ENCODE measurements at regions not wholly inside any gene's neighbourhood (a gene's known extent, or its start where the extent isn't known, plus 50 kb on each side); places are given as distances from the start of the nearest gene placed in this dataset.

DNA sequence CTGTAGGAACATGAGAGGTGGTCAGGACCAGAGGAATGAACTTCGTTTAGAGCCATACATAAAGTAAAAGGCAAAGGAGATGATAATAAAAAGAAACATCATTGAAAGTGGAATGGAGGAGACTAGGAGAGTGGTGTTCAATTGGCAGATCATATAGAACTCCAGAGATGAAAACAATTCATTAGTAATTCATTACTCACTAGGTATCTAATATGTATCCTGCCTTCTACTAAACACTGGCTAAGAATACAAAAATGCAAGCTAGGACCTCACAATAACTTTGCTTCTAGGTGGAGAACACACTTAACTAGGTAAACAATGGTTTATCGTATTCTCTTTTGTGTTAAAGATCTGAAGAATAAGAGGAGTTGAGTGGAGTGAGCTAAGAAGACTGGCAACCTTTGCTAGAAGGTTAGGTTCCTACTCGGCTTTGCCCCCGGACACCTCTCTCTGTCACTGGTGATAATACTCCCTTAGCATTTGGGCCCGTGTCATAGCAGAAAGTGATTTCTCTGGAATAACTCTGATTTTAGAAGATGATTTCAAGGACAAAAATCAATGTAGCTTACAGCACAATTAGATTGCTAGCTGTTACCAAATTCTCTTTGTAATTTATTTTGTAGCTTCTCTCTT lies 88.6 kb upstream of the IFNE start:
- Histone ChIP-seq H3K27me3 (ENCODE audit: control insufficient read depth in 1 of 2, insufficient read depth in 2 of 2, low read length in 2 of 2) (no peaks in the 10 kb centered on the region), H3K36me3 (replicated peaks in 1 of 2; ENCODE audit: control insufficient read depth in 1 of 2, insufficient read depth in 2 of 2, low read length in 2 of 2) (no peaks in the 10 kb centered on the region), H3K4me1 (ENCODE audit: insufficient read depth, low read length) (no peaks in the 10 kb centered on the region), H4K20me1 (ENCODE audit: insufficient read depth, low read length) (no peaks in the 10 kb centered on the region), H3K9me3 (ENCODE audit: low read length) (no peaks in the 10 kb centered on the region), H3K27ac (ENCODE audit: extremely low read length, insufficient read depth, low read length) (no peak overlapping the region), H3K4me2 (ENCODE audit: low read depth, low read length) (no peak overlapping the region), H3K4me3 (replicated peaks in 1 of 3; ENCODE audit: insufficient read depth in 1 of 3, low read depth in 2 of 3, low read length in 3 of 3) (no peak overlapping the region), H2AFZ (ENCODE audit: low read length) (no peak overlapping the region), H3K9ac (ENCODE audit: insufficient read depth, low read depth, low read length) (no peak overlapping the region), H3K79me2 (ENCODE audit: insufficient read depth, low read length) (no peaks in the 10 kb centered on the region)
- TF ChIP-seq NCOR1 (IDR thresholded peaks at IDR 0.05; ENCODE audit: borderline replicate concordance, low read length): no peak
- CTCF ChIA-PET (ENCODE audit: low intra/inter-chr PET ratio, low total read pairs): no interaction called here
- ATAC-seq: no peak
- intact Hi-C loops (cut with micrococcal nuclease; ENCODE audit: unreplicated experiment): no loop called here
- in situ Hi-C loops (cut with HindIII; ENCODE audit: extremely low pct_ligation_motif_present, low pct_unique_long_range_greater_than_20kb): no loop called here
- BruUV-seq (replicated peaks): no TSS peak
- FAIRE-seq: no peak
- POLR2A ChIA-PET: no interaction called here
- no peak for DNase-seq (ENCODE audit: low spot score)
- 7% methylated on average over 5 of the region's 5 CpGs for WGBS (ENCODE audit: low lambda C conversion rate)

DNA sequence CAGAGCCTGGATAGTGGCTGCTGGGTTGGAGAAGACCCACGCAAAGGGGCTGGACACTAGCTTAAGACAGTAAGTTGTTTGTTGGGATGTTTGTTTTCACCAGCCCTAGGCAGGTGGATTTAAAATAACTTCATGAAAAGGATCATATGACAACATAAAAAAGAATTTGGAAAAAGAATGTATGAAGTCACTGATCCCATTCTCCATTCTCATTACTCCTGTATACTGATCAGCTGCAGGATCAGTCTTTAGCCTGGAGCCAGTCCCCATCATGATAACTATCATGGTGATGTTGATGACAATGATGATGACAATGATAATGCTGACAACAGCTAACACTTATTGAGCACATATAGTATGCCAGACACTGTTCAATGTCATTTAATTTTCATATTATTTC lies 92.1 kb upstream of the IFNE start:
- Histone ChIP-seq H3K27me3 (ENCODE audit: control insufficient read depth in 1 of 2, insufficient read depth in 2 of 2, low read length in 2 of 2) (no peaks in the 10 kb centered on the region), H3K79me2 (ENCODE audit: insufficient read depth, low read length) (no peaks in the 10 kb centered on the region), H3K4me2 (ENCODE audit: low read depth, low read length) (no peak overlapping the region), H3K4me1 (ENCODE audit: insufficient read depth, low read length) (no peaks in the 10 kb centered on the region), H3K9ac (ENCODE audit: insufficient read depth, low read depth, low read length) (no peak overlapping the region), H2AFZ (ENCODE audit: low read length) (no peak overlapping the region), H3K4me3 (replicated peaks in 1 of 3; ENCODE audit: insufficient read depth in 1 of 3, low read depth in 2 of 3, low read length in 3 of 3) (no peak overlapping the region), H4K20me1 (ENCODE audit: insufficient read depth, low read length) (no peaks in the 10 kb centered on the region), H3K36me3 (replicated peaks in 1 of 2; ENCODE audit: control insufficient read depth in 1 of 2, insufficient read depth in 2 of 2, low read length in 2 of 2) (no peaks in the 10 kb centered on the region), H3K9me3 (ENCODE audit: low read length) (no peaks in the 10 kb centered on the region), H3K27ac (ENCODE audit: extremely low read length, insufficient read depth, low read length) (no peak overlapping the region)
- no peak for DNase-seq (ENCODE audit: low spot score)
- POLR2A ChIA-PET: no interaction called here
- intact Hi-C loops (cut with micrococcal nuclease; ENCODE audit: unreplicated experiment): no loop called here
- BruUV-seq (replicated peaks): no TSS peak
- ATAC-seq: no peak
- no peak for TF ChIP-seq HOXA3 (CRISPR knock-in tag; IDR thresholded peaks at IDR 0.05)
- no peak for TF ChIP-seq ZNF234 (CRISPR knock-in tag; conservative IDR thresholded peaks at IDR 0.05)
- no peak for TF ChIP-seq TBL1XR1 (IDR thresholded peaks at IDR 0.05; ENCODE audit: borderline replicate concordance, low read length, partially characterized antibody)
- WGBS (ENCODE audit: low lambda C conversion rate): 0% methylated on average over 1 of the region's 1 CpG
- CTCF ChIA-PET (ENCODE audit: low intra/inter-chr PET ratio, low total read pairs): no interaction called here
- in situ Hi-C loops (cut with HindIII; ENCODE audit: extremely low pct_ligation_motif_present, low pct_unique_long_range_greater_than_20kb): no loop called here
- FAIRE-seq: no peak

Data from HepG2 (cell line).